ENCODE measurements at regions not wholly inside any gene's neighbourhood (a gene's known extent, or its start where the extent isn't known, plus 50 kb on each side); places are given as distances from the start of the nearest gene placed in this dataset.

GRCh38 chr5:163826201-163826600 lies 320.8 kb downstream of the MAT2B start:
- Histone ChIP-seq H3K9ac (ENCODE audit: insufficient read length) (no peak overlapping the region), H3K36me3 (ENCODE audit: insufficient read depth, low read length) (no peaks in the 10 kb centered on the region), H3K27ac (no peak overlapping the region), H3K9me3 (ENCODE audit: low read depth, low read length) (no peaks in the 10 kb centered on the region), H3K4me3 (no peak overlapping the region)
- no peak for DNase-seq (ENCODE audit: low read depth, low spot score)
- TF ChIP-seq EZH2 (IDR thresholded peaks at IDR 0.05) (no peak), POLR2AphosphoS5 (IDR thresholded peaks at IDR 0.05; ENCODE audit: borderline replicate concordance, low read depth, low read length) (no peak), FOXP2 (optimal IDR thresholded peaks at IDR 0.05; ENCODE audit: control extremely low read depth, extremely low read length, insufficient read depth) (no peak)

GRCh38 chr5:163832155-163832554 lies 326.7 kb downstream of the MAT2B start:
- no peaks in the 10 kb centered on the region for H3K9me3 ChIP-seq (ENCODE audit: low read depth, low read length)
- H3K36me3 ChIP-seq (ENCODE audit: insufficient read depth, low read length), result no peaks in the 10 kb centered on the region
- no peak overlapping the region for H3K4me3 ChIP-seq
- no peak for TF ChIP-seq FOXP2 (optimal IDR thresholded peaks at IDR 0.05; ENCODE audit: control extremely low read depth, extremely low read length, insufficient read depth)
- no peak for TF ChIP-seq POLR2AphosphoS5 (IDR thresholded peaks at IDR 0.05; ENCODE audit: borderline replicate concordance, low read depth, low read length)
- TF ChIP-seq EZH2 (IDR thresholded peaks at IDR 0.05), result no peak
- no peak for DNase-seq (ENCODE audit: low read depth, low spot score)
- no peak overlapping the region for H3K27ac ChIP-seq
- no peak overlapping the region for H3K9ac ChIP-seq (ENCODE audit: insufficient read length)

GRCh38 chr5:163838738-163839137 lies 333.3 kb downstream of the MAT2B start:
- TF ChIP-seq POLR2AphosphoS5 (IDR thresholded peaks at IDR 0.05; ENCODE audit: borderline replicate concordance, low read depth, low read length) (no peak), EZH2 (IDR thresholded peaks at IDR 0.05) (no peak), FOXP2 (optimal IDR thresholded peaks at IDR 0.05; ENCODE audit: control extremely low read depth, extremely low read length, insufficient read depth) (no peak)
- DNase-seq (ENCODE audit: low read depth, low spot score), result no peak
- Histone ChIP-seq H3K9ac (ENCODE audit: insufficient read length) (no peak overlapping the region), H3K36me3 (ENCODE audit: insufficient read depth, low read length) (no peaks in the 10 kb centered on the region), H3K9me3 (ENCODE audit: low read depth, low read length) (no peaks in the 10 kb centered on the region), H3K4me3 (no peak overlapping the region), H3K27ac (no peak overlapping the region)

GRCh38 chr5:163846512-163846911 lies 341.1 kb downstream of the MAT2B start:
- Histone ChIP-seq H3K4me3 (no peak overlapping the region), H3K27ac (no peak overlapping the region), H3K9me3 (ENCODE audit: low read depth, low read length) (no peaks in the 10 kb centered on the region), H3K36me3 (ENCODE audit: insufficient read depth, low read length) (no peaks in the 10 kb centered on the region), H3K9ac (ENCODE audit: insufficient read length) (no peak overlapping the region)
- TF ChIP-seq EZH2 (IDR thresholded peaks at IDR 0.05) (no peak), FOXP2 (optimal IDR thresholded peaks at IDR 0.05; ENCODE audit: control extremely low read depth, extremely low read length, insufficient read depth) (no peak), POLR2AphosphoS5 (IDR thresholded peaks at IDR 0.05; ENCODE audit: borderline replicate concordance, low read depth, low read length) (no peak)
- no peak for DNase-seq (ENCODE audit: low read depth, low spot score)

- Histone ChIP-seq H3K27ac (no peak overlapping the region), H3K36me3 (ENCODE audit: insufficient read depth, low read length) (no peaks in the 10 kb centered on the region), H3K9me3 (ENCODE audit: low read depth, low read length) (no peaks in the 10 kb centered on the region), H3K4me3 (no peak overlapping the region), H3K9ac (ENCODE audit: insufficient read length) (no peak overlapping the region)
- TF ChIP-seq FOXP2 (optimal IDR thresholded peaks at IDR 0.05; ENCODE audit: control extremely low read depth, extremely low read length, insufficient read depth) (no peak), EZH2 (IDR thresholded peaks at IDR 0.05) (no peak), POLR2AphosphoS5 (IDR thresholded peaks at IDR 0.05; ENCODE audit: borderline replicate concordance, low read depth, low read length) (no peak)
- no peak for DNase-seq (ENCODE audit: low read depth, low spot score)
Observed at GRCh38 chr5:163855754-163856153, 350.3 kb downstream of the MAT2B start.

GRCh38 chr5:163861670-163862069 lies 356.3 kb downstream of the MAT2B start:
- TF ChIP-seq EZH2 (IDR thresholded peaks at IDR 0.05) (no peak), FOXP2 (optimal IDR thresholded peaks at IDR 0.05; ENCODE audit: control extremely low read depth, extremely low read length, insufficient read depth) (no peak), POLR2AphosphoS5 (IDR thresholded peaks at IDR 0.05; ENCODE audit: borderline replicate concordance, low read depth, low read length) (no peak)
- H3K36me3 ChIP-seq (ENCODE audit: insufficient read depth, low read length), result no peaks in the 10 kb centered on the region
- no peaks in the 10 kb centered on the region for H3K9me3 ChIP-seq (ENCODE audit: low read depth, low read length)
- no peak overlapping the region for H3K27ac ChIP-seq
- H3K9ac ChIP-seq (ENCODE audit: insufficient read length), result no peak overlapping the region
- H3K4me3 ChIP-seq, result no peak overlapping the region
- DNase-seq (ENCODE audit: low read depth, low spot score), result no peak

DNA sequence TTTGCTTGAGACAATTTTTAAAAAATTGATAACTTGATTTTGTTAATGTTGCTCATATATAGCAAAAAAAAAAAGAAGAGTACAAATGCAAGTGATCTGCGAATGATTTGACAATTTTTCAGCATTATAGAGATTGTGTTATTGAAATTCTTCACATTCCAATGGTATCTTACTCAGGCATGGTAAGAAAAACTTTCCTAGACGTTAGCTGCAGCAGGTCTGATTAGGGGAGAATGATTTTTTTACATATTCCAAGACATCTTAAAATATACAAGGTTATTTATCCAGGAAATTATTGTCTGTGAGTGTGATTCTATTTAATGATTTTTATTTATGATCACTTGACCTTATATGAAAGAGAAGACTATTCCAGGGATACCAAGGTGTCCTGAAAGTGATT lies 361.9 kb downstream of the MAT2B start:
- no peak for DNase-seq (ENCODE audit: low read depth, low spot score)
- TF ChIP-seq POLR2AphosphoS5 (IDR thresholded peaks at IDR 0.05; ENCODE audit: borderline replicate concordance, low read depth, low read length) (no peak), FOXP2 (optimal IDR thresholded peaks at IDR 0.05; ENCODE audit: control extremely low read depth, extremely low read length, insufficient read depth) (no peak)
- Histone ChIP-seq H3K36me3 (ENCODE audit: insufficient read depth, low read length) (no peaks in the 10 kb centered on the region), H3K4me3 (no peak overlapping the region), H3K27ac (no peak overlapping the region), H3K9ac (ENCODE audit: insufficient read length) (no peak overlapping the region), H3K9me3 (ENCODE audit: low read depth, low read length) (no peaks in the 10 kb centered on the region)

DNA sequence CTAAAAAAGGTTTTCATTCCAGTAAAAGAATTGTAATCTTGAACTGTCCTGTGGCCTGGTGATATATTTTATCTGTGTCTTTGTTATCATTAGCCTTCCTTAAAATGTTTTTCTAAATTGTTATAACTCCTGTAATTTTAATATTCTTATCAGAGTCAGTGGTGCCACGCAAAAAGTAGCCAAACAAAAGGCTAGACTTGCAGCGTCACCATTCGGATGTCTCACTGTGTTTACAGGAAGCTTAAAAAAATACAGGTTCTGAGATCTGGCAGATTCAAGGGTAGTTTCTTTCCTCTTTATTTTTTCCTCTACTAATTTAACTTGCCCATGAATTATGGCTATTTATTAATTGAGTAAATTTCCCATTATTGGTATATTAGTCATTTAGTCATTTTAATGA lies 362.3 kb downstream of the MAT2B start:
- Histone ChIP-seq H3K27ac (no peak overlapping the region), H3K4me3 (no peak overlapping the region), H3K9me3 (ENCODE audit: low read depth, low read length) (no peaks in the 10 kb centered on the region), H3K36me3 (ENCODE audit: insufficient read depth, low read length) (no peaks in the 10 kb centered on the region), H3K9ac (ENCODE audit: insufficient read length) (no peak overlapping the region)
- DNase-seq (ENCODE audit: low read depth, low spot score), result no peak
- TF ChIP-seq POLR2AphosphoS5 (IDR thresholded peaks at IDR 0.05; ENCODE audit: borderline replicate concordance, low read depth, low read length), result no peak
- no peak for TF ChIP-seq EZH2 (IDR thresholded peaks at IDR 0.05)
- TF ChIP-seq FOXP2 (optimal IDR thresholded peaks at IDR 0.05; ENCODE audit: control extremely low read depth, extremely low read length, insufficient read depth), result no peak

DNA sequence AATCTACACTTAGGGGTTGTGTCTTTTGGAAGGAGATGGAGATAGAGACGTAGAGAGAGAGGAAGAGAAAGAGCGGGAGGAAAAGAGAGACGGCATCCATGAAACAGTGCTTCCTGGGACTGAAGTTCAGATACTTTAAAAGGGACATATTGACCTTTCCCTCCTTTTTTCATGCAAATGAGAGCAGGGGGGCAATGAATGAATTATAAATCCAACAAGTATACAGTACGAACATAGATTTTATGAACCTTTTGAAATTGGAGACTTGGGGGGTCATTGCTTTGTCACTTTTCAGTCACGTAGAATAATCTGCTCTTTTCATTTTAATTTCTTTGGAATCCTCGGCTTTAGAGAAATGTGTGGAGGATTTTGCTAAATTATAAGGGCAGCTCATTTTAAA lies 364.2 kb downstream of the MAT2B start:
- Histone ChIP-seq H3K9me3 (ENCODE audit: low read depth, low read length) (no peaks in the 10 kb centered on the region), H3K4me3 (no peak overlapping the region), H3K9ac (ENCODE audit: insufficient read length) (no peak overlapping the region), H3K27ac (no peak overlapping the region), H3K36me3 (ENCODE audit: insufficient read depth, low read length) (no peaks in the 10 kb centered on the region)
- no peak for DNase-seq (ENCODE audit: low read depth, low spot score)
- TF ChIP-seq FOXP2 (optimal IDR thresholded peaks at IDR 0.05; ENCODE audit: control extremely low read depth, extremely low read length, insufficient read depth) (no peak), EZH2 (IDR thresholded peaks at IDR 0.05) (no peak), POLR2AphosphoS5 (IDR thresholded peaks at IDR 0.05; ENCODE audit: borderline replicate concordance, low read depth, low read length) (no peak)
